GM18951 (cell line): ENCODE measurements at regions not wholly inside any gene's neighbourhood (a gene's known extent, or its start where the extent isn't known, plus 50 kb on each side); places are given as distances from the start of the nearest gene placed in this dataset.
"Not testable (repeated sequence)": the region's sequence is repeated elsewhere in the genome, so short reads cannot be mapped to it uniquely, and the experiment has no call there.

Experiments
- POLR2A ChIP-seq: IDR thresholded peaks from 4 replicates; pipeline ENCODE4 v1.6.1; 2011; ENCODE audit warnings: mild to moderate bottlenecking; ENCODE audit not compliant: insufficient read length, insufficient read depth; ENCODE audit errors: extremely low read depth
- in situ Hi-C: fragments of 300-500 bp; cut with MboI; formaldehyde crosslinking; loops from one replicate; pipeline ENCODE4 v1.12.0; 2022; ENCODE audit warnings: low sequenced_read_pairs, mixed read lengths, inconsistent platforms; ENCODE audit not compliant: unreplicated experiment

- in situ Hi-C loops, result no loop called here
- no peak for TF ChIP-seq POLR2A
Measured at GRCh38 chr7:113582471-113582870, 336.3 kb downstream of the PPP1R3A start.

DNA sequence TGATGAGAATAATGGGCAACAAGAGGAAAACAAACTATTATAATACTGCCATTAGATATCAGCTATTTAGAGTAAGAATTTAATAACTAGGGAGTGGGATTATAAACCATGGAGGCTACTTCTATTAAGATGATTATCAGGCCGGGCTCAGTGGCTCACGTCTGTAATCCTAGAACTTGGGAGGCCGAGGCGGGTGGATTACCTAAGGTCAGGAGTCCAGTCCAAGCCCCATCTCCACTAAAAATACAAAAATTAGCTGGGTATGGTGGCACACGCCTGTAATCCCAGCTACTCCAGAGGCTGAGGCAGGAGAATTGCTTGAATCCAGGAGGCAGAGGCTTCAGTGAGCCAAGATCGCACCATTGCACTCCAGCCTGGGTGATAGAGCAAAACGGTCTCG is 355.6 kb downstream of the PPP1R3A start:
- in situ Hi-C loops, result not testable (repeated sequence)

DNA sequence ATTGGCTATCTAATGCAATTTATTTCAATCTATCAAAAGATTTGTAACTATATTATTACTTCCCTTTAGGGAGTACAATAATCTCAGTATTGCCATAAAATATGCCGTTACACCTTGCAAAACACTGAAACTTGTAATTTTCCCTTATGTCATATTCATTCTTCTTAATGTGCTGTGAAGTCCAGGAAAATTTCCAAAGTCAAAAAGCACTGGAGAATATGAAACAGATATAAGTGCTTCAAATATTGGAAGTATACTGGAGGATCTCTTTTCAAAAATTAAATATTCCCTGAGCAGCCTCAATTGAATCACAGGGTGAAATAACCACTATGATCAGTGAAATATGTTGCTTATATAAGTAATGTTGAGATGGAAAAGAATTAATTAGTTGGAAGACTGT is 356.0 kb downstream of the PPP1R3A start:
- TF ChIP-seq POLR2A, result no peak
- in situ Hi-C loops, result no loop called here

- in situ Hi-C loops, result no loop called here
- TF ChIP-seq POLR2A, result no peak
Measured at GRCh38 chr7:113562242-113562641, 356.6 kb downstream of the PPP1R3A start.

GRCh38 chr7:113561446-113561845 is 357.4 kb downstream of the PPP1R3A start:
- in situ Hi-C loops, result no loop called here
- no peak for TF ChIP-seq POLR2A

DNA sequence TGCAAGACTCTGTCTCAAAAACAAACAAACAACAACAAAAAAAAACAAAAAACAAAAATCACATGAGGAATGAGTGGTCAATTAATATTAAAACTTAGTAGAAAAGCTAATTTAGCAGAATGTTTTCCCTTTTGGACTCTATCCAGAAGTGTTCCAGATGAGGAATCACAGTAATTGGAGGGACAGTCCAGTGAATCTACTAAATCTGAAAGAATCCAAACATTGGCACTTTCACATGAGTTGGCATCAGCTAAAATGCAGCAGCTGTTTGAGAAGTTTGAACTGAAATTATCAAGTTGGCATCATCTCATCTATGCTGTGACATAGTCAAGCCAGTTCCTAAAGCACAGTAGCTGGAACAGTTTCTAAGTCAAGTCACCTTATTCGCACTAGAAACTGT is 367.8 kb downstream of the PPP1R3A start:
- in situ Hi-C loops, result no loop called here
- no peak for TF ChIP-seq POLR2A

- TF ChIP-seq POLR2A, result no peak
- in situ Hi-C loops, result no loop called here
Measured at GRCh38 chr7:113548561-113548960, 370.2 kb downstream of the PPP1R3A start.

GRCh38 chr7:113548137-113548536 is 370.7 kb downstream of the PPP1R3A start:
- TF ChIP-seq POLR2A, result no peak
- in situ Hi-C loops, result no loop called here

DNA sequence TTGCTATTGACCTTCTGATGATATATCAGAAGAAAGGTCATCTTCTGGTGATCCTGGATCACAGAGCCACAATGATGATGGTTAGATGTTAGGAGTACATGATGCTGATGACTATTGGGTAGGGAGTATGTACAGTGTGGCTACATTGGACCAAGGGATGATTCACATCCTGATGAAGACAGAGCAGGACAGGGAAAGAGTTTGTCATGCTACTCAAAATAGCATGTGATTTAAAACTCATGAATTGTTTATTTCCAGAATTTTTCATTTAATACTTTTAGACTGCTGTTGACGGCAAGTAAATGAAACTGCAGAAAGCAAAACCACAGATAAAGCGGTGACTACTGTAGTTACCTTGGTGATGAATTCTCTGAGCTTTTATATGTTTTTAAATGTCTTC is 397.3 kb downstream of the PPP1R3A start:
- in situ Hi-C loops, result no loop called here
- TF ChIP-seq POLR2A, result no peak

- TF ChIP-seq POLR2A, result no peak
- in situ Hi-C loops, result no loop called here
Measured at GRCh38 chr7:113519472-113519871, 399.3 kb downstream of the PPP1R3A start.

DNA sequence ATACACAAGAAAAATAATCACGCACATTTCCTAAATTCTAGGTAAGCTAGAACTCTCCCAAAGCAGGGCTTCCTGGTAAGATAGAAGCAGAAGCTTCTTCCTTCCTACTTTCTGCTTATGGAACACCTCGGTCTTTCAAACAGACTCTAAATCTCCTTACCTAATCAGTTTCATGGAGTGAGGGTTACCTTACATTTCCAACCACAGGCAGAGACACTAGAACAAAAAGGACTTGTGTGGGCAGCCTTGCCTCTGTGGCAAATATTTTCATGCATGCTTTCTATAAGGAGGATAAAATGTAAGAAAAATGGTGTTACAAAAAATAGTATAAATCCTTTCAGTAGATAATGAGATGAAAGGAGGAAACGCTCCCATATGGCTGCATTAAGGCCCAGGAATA is 386.3 kb upstream of the SMIM30 start:
- no peak for TF ChIP-seq POLR2A
- in situ Hi-C loops, result no loop called here

- in situ Hi-C loops, result no loop called here
Measured at GRCh38 chr7:113504142-113504541, 385.8 kb upstream of the SMIM30 start.

DNA sequence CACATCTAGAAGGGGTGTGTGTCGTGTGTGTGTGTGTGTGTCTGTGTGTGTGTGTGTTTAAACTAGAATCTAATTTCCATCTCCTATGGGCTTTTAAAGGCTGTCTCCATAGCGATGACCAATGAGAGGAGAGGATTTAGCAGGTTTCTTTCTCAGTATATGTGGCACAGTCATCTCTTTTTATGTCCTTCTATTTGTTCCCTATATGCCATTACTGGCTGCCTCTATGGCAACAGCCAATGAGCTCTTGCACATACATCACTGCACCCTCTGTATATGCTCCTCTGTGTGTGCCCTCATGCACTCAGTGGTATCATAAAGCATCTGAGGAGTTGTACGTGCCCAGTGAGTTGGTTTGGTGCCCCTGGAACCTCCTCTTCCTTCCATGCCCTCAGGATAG is 378.2 kb upstream of the SMIM30 start:
- in situ Hi-C loops, result not testable (repeated sequence)

More at GRCh38 chr7:113504142-113504541, 385.8 kb upstream of the SMIM30 start:
- no peak for TF ChIP-seq POLR2A

GRCh38 chr7:113494797-113495566 is 376.6 kb upstream of the SMIM30 start:
- in situ Hi-C loops, result not testable (repeated sequence)

DNA sequence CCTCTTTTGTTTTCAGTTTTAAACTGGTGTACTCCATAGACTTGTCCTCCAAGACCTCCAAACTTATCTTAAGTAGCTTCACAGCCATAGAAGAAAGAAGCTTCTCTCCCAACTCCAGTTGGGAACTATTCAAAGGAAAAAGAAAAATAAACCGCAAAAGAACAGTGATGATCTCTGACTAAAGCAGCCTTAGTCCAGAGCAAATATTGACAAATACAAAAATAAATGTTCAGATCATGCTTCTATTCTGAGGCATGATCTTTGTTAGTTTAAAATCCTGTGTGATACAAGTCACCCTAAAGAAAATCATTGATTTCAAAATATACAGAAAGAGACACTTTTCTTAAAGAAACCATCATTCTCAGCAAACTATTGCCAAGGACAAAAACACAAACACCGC is 373.0 kb upstream of the SMIM30 start:
- TF ChIP-seq POLR2A, result no peak
- in situ Hi-C loops, result no loop called here
